ENCODE measurements at regions not wholly inside any gene's neighbourhood (a gene's known extent, or its start where the extent isn't known, plus 50 kb on each side); places are given as distances from the start of the nearest gene placed in this dataset.
"Not testable (repeated sequence)": the region's sequence is repeated elsewhere in the genome, so short reads cannot be mapped to it uniquely, and the experiment has no call there.

GRCh38 chr2:118443596-118443995 lies 355.3 kb downstream of the INSIG2 start:
- no peak for DNase-seq

GRCh38 chr2:118442996-118443553 lies 354.8 kb downstream of the INSIG2 start:
- DNase-seq = no peak

GRCh38 chr2:118442046-118442445 lies 353.8 kb downstream of the INSIG2 start:
- no peak for DNase-seq

- no peak for DNase-seq
Measured at GRCh38 chr2:118440404-118441098, 352.3 kb downstream of the INSIG2 start.

- DNase-seq = no peak
Measured at GRCh38 chr2:118437501-118437900, 349.2 kb downstream of the INSIG2 start.

- DNase-seq = no peak
Measured at GRCh38 chr2:118431997-118432396, 343.7 kb downstream of the INSIG2 start.

- DNase-seq = no peak
Measured at GRCh38 chr2:118431586-118431985, 343.3 kb downstream of the INSIG2 start.

GRCh38 chr2:118431165-118431517 lies 342.9 kb downstream of the INSIG2 start:
- no peak for DNase-seq

- no peak for DNase-seq
Measured at GRCh38 chr2:118430510-118431164, 342.4 kb downstream of the INSIG2 start.

- DNase-seq = no peak
Measured at GRCh38 chr2:118425191-118425590, 336.9 kb downstream of the INSIG2 start.

GRCh38 chr2:118423776-118424175 lies 335.5 kb downstream of the INSIG2 start:
- DNase-seq = no peak

- no peak for DNase-seq
Measured at GRCh38 chr2:118421648-118422047, 333.4 kb downstream of the INSIG2 start.

- no peak for DNase-seq
Measured at GRCh38 chr2:118417406-118418120, 329.3 kb downstream of the INSIG2 start.

- DNase-seq = not testable (repeated sequence)
Measured at GRCh38 chr2:118415186-118415585, 326.9 kb downstream of the INSIG2 start.

- peak; percentile 23 for DNase-seq
Measured at GRCh38 chr2:118403658-118404451, 315.6 kb downstream of the INSIG2 start.

GRCh38 chr2:118388771-118389170 lies 300.5 kb downstream of the INSIG2 start:
- DNase-seq = no peak

GRCh38 chr2:118387509-118387908 lies 299.2 kb downstream of the INSIG2 start:
- DNase-seq = no peak

GRCh38 chr2:118386641-118387302 lies 298.5 kb downstream of the INSIG2 start:
- no peak for DNase-seq

- no peak for DNase-seq
Measured at GRCh38 chr2:118380915-118381653, 292.8 kb downstream of the INSIG2 start.

- no peak for DNase-seq
Measured at GRCh38 chr2:118375907-118376485, 287.7 kb downstream of the INSIG2 start.

Measured in activated CD4-positive, alpha-beta T cell treated with anti-CD3 and anti-CD28 coated beads, Interleukin-2, amount 50 U/mL, for 16 hours (primary cell).